Neural progenitor cell (in vitro differentiated cells): ENCODE measurements at regions not wholly inside any gene's neighbourhood (a gene's known extent, or its start where the extent isn't known, plus 50 kb on each side); places are given as distances from the start of the nearest gene placed in this dataset.

Source experiments
- CTCF ChIP-seq: fragments of 200-600 bp; sonication (generic); IDR thresholded peaks from 2 replicates; pipeline ENCODE4 v1.5.1; 2017; ENCODE audit warnings: antibody characterized with exemption, mild to moderate bottlenecking
- EZH2 ChIP-seq: fragments of 200-600 bp; sonication (generic); IDR thresholded peaks from 2 replicates; pipeline ENCODE4 v1.6.1; 2017; ENCODE audit warnings: antibody characterized with exemption, mild to moderate bottlenecking, moderate library complexity

GRCh38 chr1:74834261-74834660, 101.3 kb downstream of the TYW3 start:
- TF ChIP-seq CTCF (no peak), EZH2 (no peak)
